HG03520 (cell line): ENCODE measurements at regions not wholly inside any gene's neighbourhood (a gene's known extent, or its start where the extent isn't known, plus 50 kb on each side); places are given as distances from the start of the nearest gene placed in this dataset.
"Not testable (repeated sequence)": the region's sequence is repeated elsewhere in the genome, so short reads cannot be mapped to it uniquely, and the experiment has no call there.

Experiments used
- ATAC-seq: cut with Tn5 transposase; IDR thresholded peaks from one replicate; pipeline ENCODE4 v1.9.1; 2021; ENCODE audit warnings: mild to moderate bottlenecking, moderate library complexity; ENCODE audit not compliant: unreplicated experiment

GRCh38 chr5:138702166-138703077 lies 50.8 kb upstream of the CTNNA1 start:
- no peak for ATAC-seq

- no peak for ATAC-seq
Observed at GRCh38 chr5:138701678-138702077, 51.5 kb upstream of the CTNNA1 start.

- no peak for ATAC-seq
Observed at GRCh38 chr5:138700581-138701362, 52.5 kb upstream of the CTNNA1 start.

- ATAC-seq, result no peak
Observed at GRCh38 chr5:138699482-138699881, 53.7 kb upstream of the CTNNA1 start.

GRCh38 chr5:138698713-138699112 lies 54.5 kb upstream of the CTNNA1 start:
- no peak for ATAC-seq

GRCh38 chr5:138697720-138698360 lies 55.4 kb upstream of the CTNNA1 start:
- no peak for ATAC-seq

- no peak for ATAC-seq
Observed at GRCh38 chr5:138696501-138696900, 56.7 kb upstream of the CTNNA1 start.

- ATAC-seq, result no peak
Observed at GRCh38 chr5:138695781-138696180, 57.4 kb upstream of the CTNNA1 start.

- no peak for ATAC-seq
Observed at GRCh38 chr5:138694146-138694545, 59.1 kb upstream of the CTNNA1 start.

- no peak for ATAC-seq
Observed at GRCh38 chr5:138692370-138692769, 60.9 kb upstream of the CTNNA1 start.

- no peak for ATAC-seq
Observed at GRCh38 chr5:138686668-138687067, 66.6 kb upstream of the CTNNA1 start.

GRCh38 chr5:138685193-138685745 lies 68.0 kb upstream of the CTNNA1 start:
- ATAC-seq, result no peak

GRCh38 chr5:138682462-138682861 lies 70.8 kb upstream of the CTNNA1 start:
- not testable (repeated sequence) for ATAC-seq

- ATAC-seq, result not testable (repeated sequence)
Observed at GRCh38 chr5:138678826-138679225, 74.4 kb upstream of the CTNNA1 start.

GRCh38 chr5:138677782-138678181 lies 75.4 kb upstream of the CTNNA1 start:
- ATAC-seq, result no peak

- ATAC-seq, result no peak
Observed at GRCh38 chr5:138676556-138677193, 76.5 kb upstream of the CTNNA1 start.

GRCh38 chr5:138676002-138676401 lies 77.2 kb upstream of the CTNNA1 start:
- no peak for ATAC-seq

GRCh38 chr5:138668451-138669380 lies 84.5 kb upstream of the CTNNA1 start:
- ATAC-seq, result no peak

GRCh38 chr5:138667782-138668331 lies 85.4 kb upstream of the CTNNA1 start:
- ATAC-seq, result not testable (repeated sequence)
